ENCODE measurements at regions not wholly inside any gene's neighbourhood (a gene's known extent, or its start where the extent isn't known, plus 50 kb on each side); places are given as distances from the start of the nearest gene placed in this dataset.

DNA sequence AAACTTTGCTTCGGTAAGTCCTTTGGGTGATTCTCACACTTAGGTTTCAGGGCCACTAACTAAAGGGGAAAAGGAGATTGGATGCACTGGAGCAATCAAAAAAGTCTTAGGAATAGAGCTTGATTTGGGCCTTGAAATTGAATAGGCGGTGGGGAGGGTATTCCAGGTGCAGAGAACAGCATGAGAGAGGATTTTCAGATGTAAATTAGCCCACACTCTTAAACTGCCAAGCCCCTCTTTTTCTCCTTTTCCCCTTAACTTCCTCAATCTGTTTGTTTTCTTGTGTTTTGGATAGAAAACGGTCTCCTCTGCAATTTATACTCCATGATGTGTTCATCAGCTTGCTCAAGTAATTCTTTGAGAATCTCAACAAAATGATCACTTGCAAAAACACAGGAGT lies 62.1 kb upstream of the RIPOR2 start:
- H3K4me1 ChIP-seq (replicated peaks in 1 of 4; ENCODE audit: control insufficient read depth in 3 of 4, insufficient read depth in 4 of 4, low read length in 3 of 4) = peaks cover 7 to 21% (median 13%) of the 10 kb centered on the region in 4 experiments; a peak in 5 of 7 replicates
- H3K36me3 ChIP-seq (ENCODE audit: control insufficient read depth in 2 of 4, insufficient read depth in 4 of 4, low read length in 3 of 4) = peaks cover 0 to 6% (median 0%) of the 10 kb centered on the region in 4 experiments; a peak in 2 of 8 replicates
- no peak overlapping the region for H2BK15ac ChIP-seq (ENCODE audit: low read length)
- H4K5ac ChIP-seq (ENCODE audit: insufficient read length, low read depth, low read length) = peak overlapping the region; percentile 24
- CTCF ChIA-PET (ENCODE audit: partially characterized antibody) = interaction anchor here (0.9 to 3.1 kb wide), 8 partner anchors 11 to 142 kb away, joined by 3 to 10 read pairs (median 4); no protein-coding TSS in a partner anchor
- H4K8ac ChIP-seq (ENCODE audit: extremely low read depth, insufficient read depth, low read length) = no peak overlapping the region
- H3K4me2 ChIP-seq (ENCODE audit: insufficient read depth in 1 of 2, low read depth in 2 of 2, low read length in 2 of 2) = peak overlapping the region; percentile 19 to 40; a peak in 1 of 4 replicates
- H3K4ac ChIP-seq (replicated peaks; ENCODE audit: insufficient read length, low read depth, low read length) = no peak overlapping the region
- H3K23ac ChIP-seq (ENCODE audit: insufficient read length) = no peak overlapping the region
- H2BK5ac ChIP-seq (ENCODE audit: low read depth, low read length) = no peak overlapping the region; the same call in 1 of the 2 replicates
- POLR2A ChIA-PET (ENCODE audit: partially characterized antibody) = interaction anchor here (1.0 to 1.5 kb wide), 4 partner anchors 10 to 121 kb away, joined by 3 to 4 read pairs (median 3); no protein-coding TSS in a partner anchor
- H3K27me3 ChIP-seq (replicated peaks in 1 of 4; ENCODE audit: control insufficient read depth in 3 of 4, extremely low read depth in 1 of 4, insufficient read depth in 3 of 4, low read length in 3 of 4) = no peaks in the 10 kb centered on the region
- H2AFZ ChIP-seq (ENCODE audit: low read length) = no peak overlapping the region
- H3K14ac ChIP-seq (ENCODE audit: insufficient read length) = no peak overlapping the region
- no peak overlapping the region for H3K9ac ChIP-seq (replicated peaks in 1 of 4; ENCODE audit: extremely low read depth in 1 of 4, low read depth in 3 of 4, low read length in 3 of 4)
- H2AK5ac ChIP-seq (ENCODE audit: low read depth, low read length) = no peak overlapping the region
- no peaks in the 10 kb centered on the region for H3K79me2 ChIP-seq (ENCODE audit: control insufficient read depth in 1 of 2, insufficient read depth in 2 of 2, low read length in 2 of 2)
- 28% methylated on average over 3 of the region's 3 CpGs; no CpG with 5 or more reads in 1 of the 2 experiments for WGBS, 2 experiments (ENCODE audit: extremely low coverage in 1 of 2, insufficient coverage in 1 of 2, insufficient read length in 1 of 2, insufficient replicate concordance in 2 of 2, low coverage in 1 of 2, low lambda C conversion rate in 2 of 2, missing lambda C conversion rate in 1 of 2)
- no peak overlapping the region for H3K4me3 ChIP-seq (ENCODE audit: extremely low read depth in 1 of 4, insufficient read depth in 2 of 4, low read depth in 3 of 4, low read length in 4 of 4)
- FAIRE-seq = no peak
- H3K23me2 ChIP-seq (ENCODE audit: low read depth, low read length) = no peaks in the 10 kb centered on the region
- H3K56ac ChIP-seq (replicated peaks; ENCODE audit: insufficient read length, low read depth, low read length) = no peak overlapping the region
- H3K9me3 ChIP-seq (ENCODE audit: insufficient read depth in 2 of 2, low read depth in 1 of 2, low read length in 1 of 2) = peaks cover 0 to 6% of the 10 kb centered on the region in 2 experiments; a peak in 1 of 4 replicates
- no peak overlapping the region for H2BK12ac ChIP-seq (ENCODE audit: low read depth, low read length)
- H3K27ac ChIP-seq (ENCODE audit: low read depth, low read length) = no peak overlapping the region
- H2BK120ac ChIP-seq (replicated peaks; ENCODE audit: low read depth, low read length) = peak overlapping the region; percentile 76
- H3K18ac ChIP-seq (ENCODE audit: extremely low read depth, low read length) = no peak overlapping the region; the same call in 1 of the 2 replicates
- no peaks in the 10 kb centered on the region for H3K79me1 ChIP-seq (ENCODE audit: low read depth, low read length)
- H4K20me1 ChIP-seq (replicated peaks in 1 of 2; ENCODE audit: control insufficient read depth in 1 of 2, insufficient read depth in 2 of 2, low read length in 2 of 2) = no peaks in the 10 kb centered on the region
- no peak overlapping the region for H2BK20ac ChIP-seq (ENCODE audit: low read length)
- DNase-seq (ENCODE audit: low read depth in 1 of 2, low spot score in 2 of 2) = no peak
- peak overlapping the region; percentile 68 for H4K91ac ChIP-seq (replicated peaks; ENCODE audit: insufficient read length, low read length)

Measured in H1 (cell line).